Bronchial epithelial cell (primary cell): ENCODE measurements at regions not wholly inside any gene's neighbourhood (a gene's known extent, or its start where the extent isn't known, plus 50 kb on each side); places are given as distances from the start of the nearest gene placed in this dataset.

ENCODE experiments used
- DNase-seq: peaks from one replicate; pipeline ENCODE4 v3.0.0-alpha.2; 2010; ENCODE audit warnings: low read depth
- FAIRE-seq: peaks from 2 replicates; lab custom pipeline; 2011; peaks lifted over from hg19 to GRCh38; lab: Jason Lieb, UNC
- H3K27me3 ChIP-seq: 2 replicates; pipeline ENCODE4 v1.5.1; 2011; ENCODE audit warnings: low read length; ENCODE audit not compliant: control insufficient read depth, insufficient read depth
- H3K36me3 ChIP-seq: 2 replicates; pipeline ENCODE4 v1.5.1; 2011; ENCODE audit warnings: low read length; ENCODE audit not compliant: control insufficient read depth, insufficient read depth
- H3K4me3 ChIP-seq: 2 replicates; pipeline ENCODE4 v1.5.1; 2011; ENCODE audit warnings: mild to moderate bottlenecking, low read depth, low read length, control low read depth
- CTCF ChIP-seq: IDR thresholded peaks from 2 replicates; pipeline ENCODE4 v1.5.1; 2011; ENCODE audit warnings: mild to moderate bottlenecking, moderate library complexity, low read length, control low read depth, inconsistent platforms; ENCODE audit not compliant: insufficient read depth, severe bottlenecking

GRCh38 chr12:97306147-97306546, 156.5 kb upstream of the RMST start:
- FAIRE-seq (no peak), DNase-seq (no peak)
- H3K36me3 ChIP-seq: no peaks in the 10 kb centered on the region
- no peak for TF ChIP-seq CTCF
- no peak overlapping the region for H3K4me3 ChIP-seq
- no peaks in the 10 kb centered on the region for H3K27me3 ChIP-seq

DNA sequence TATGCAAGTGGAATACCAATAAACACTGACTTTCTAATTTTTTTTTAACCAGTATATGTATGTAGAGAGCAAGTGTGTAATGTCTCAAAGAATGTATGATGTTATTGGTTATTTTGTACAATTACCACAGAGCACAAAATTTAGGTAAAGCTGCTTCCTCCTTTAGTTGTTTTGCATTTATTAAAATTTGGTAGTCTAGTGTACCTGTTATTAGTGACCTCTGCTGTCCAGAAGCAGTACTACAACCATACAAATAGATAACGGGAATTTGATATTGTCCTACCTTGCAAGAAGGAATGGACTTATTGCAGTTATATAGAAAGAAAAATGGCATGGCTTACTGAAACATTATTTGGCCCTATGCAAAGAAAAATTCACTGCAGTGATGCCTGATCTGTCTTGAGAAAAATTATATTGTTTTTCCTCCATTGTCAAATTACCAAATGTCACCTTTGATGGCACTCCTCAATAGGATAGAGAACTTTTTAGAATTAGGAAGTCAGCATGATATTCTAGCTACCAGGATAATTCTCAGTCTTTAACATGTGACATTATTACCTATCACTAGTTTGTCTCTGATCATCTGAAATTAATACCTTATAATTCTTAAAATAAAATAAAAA, 153.9 kb upstream of the RMST start:
- DNase-seq (peak; percentile 71), FAIRE-seq (no peak)
- Histone ChIP-seq H3K27me3 (no peaks in the 10 kb centered on the region), H3K36me3 (no peaks in the 10 kb centered on the region), H3K4me3 (no peak overlapping the region)
- TF ChIP-seq CTCF: peak; percentile 53

- FAIRE-seq (no peak), DNase-seq (no peak)
- Histone ChIP-seq H3K27me3 (no peaks in the 10 kb centered on the region), H3K4me3 (no peak overlapping the region), H3K36me3 (no peaks in the 10 kb centered on the region)
- TF ChIP-seq CTCF: no peak
Measured at GRCh38 chr12:97309921-97310320, 152.7 kb upstream of the RMST start.

DNA sequence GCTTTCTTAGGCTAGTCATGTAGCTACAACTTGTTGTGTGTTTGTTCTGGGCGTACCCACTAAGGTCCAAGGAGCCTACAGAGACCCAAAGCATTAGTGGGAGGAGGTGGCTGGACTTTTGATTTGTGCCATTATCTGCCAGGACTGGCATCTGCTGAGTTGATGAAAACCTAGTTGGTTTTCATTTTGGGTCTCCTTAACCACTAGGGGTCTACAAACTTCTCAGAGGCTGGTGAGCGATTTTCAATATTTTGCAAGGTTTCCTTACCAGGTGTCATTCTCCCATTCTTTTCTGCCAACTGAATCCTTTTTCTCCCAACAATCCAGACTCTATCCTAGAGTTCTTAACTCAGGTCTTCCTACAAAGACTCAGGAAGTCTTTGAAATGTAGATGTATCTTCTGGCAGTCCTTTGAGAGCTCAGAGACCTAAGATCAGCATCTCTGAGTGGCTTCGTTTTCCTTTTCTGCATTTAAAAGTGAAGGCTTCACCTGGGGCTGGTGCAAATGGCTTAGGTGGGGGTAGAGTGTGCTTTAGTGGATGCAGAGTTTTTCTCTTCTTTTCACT, 150.0 kb upstream of the RMST start:
- TF ChIP-seq CTCF: no peak
- Histone ChIP-seq H3K27me3 (no peaks in the 10 kb centered on the region), H3K36me3 (no peaks in the 10 kb centered on the region), H3K4me3 (no peak overlapping the region)
- DNase-seq (no peak), FAIRE-seq (no peak)

DNA sequence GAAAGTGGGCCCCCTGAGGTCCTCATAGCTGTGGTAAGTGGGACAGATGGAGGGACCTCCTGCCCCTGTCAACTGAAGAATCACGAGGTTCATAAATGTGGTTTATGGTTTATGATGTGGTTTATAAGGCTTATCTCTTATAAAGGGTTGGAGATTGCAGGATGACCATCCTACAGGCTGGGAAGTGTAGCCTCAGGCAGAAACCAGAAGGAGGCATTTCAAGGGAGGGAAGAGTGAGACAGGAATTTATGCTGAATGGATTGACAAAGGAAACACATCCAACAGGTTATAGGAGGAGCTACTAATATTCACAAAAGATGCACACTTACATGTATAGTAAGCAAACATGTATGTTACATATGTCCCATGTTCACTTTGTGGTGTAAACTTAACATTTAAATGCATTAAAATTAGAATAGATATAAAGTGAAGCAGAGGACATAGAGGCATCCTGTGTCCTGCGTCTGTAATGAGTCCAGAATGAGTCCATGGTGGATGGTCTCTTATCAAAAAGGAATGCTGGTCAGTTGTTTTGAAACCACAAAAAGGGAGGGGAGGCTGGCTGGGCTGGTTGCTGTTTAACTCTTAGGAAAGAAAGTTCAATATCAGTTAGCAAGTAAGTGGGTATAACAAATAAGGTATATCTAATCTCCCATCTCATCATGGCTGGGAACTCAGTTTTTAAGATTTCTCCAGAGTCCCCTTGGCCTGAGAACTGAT, 149.0 kb upstream of the RMST start:
- Histone ChIP-seq H3K27me3 (no peaks in the 10 kb centered on the region), H3K36me3 (no peaks in the 10 kb centered on the region), H3K4me3 (no peak overlapping the region)
- no peak for FAIRE-seq
- TF ChIP-seq CTCF: no peak
- no peak for DNase-seq
